ENCODE measurements at regions not wholly inside any gene's neighbourhood (a gene's known extent, or its start where the extent isn't known, plus 50 kb on each side); places are given as distances from the start of the nearest gene placed in this dataset.

- TF ChIP-seq CTCF (IDR thresholded peaks at IDR 0.05) (no peak), POLR2A (IDR thresholded peaks at IDR 0.05; ENCODE audit: low read length) (no peak), REST (IDR thresholded peaks at IDR 0.05) (no peak), USF2 (IDR thresholded peaks at IDR 0.05) (no peak), JUN (IDR thresholded peaks at IDR 0.05) (no peak), ELK1 (IDR thresholded peaks at IDR 0.05; ENCODE audit: low read depth, low read length) (no peak)
Observed at GRCh38 chr1:222995236-222995580, 147.8 kb downstream of the TLR5 start.
